IPS DF 19.7 (cell line): ENCODE measurements at regions not wholly inside any gene's neighbourhood (a gene's known extent, or its start where the extent isn't known, plus 50 kb on each side); places are given as distances from the start of the nearest gene placed in this dataset.
"Not testable (repeated sequence)": the region's sequence is repeated elsewhere in the genome, so short reads cannot be mapped to it uniquely, and the experiment has no call there.

Experiments
- DNase-seq: peaks from one replicate; pipeline ENCODE4 v3.0.0-alpha.2; 2013; ENCODE audit warnings: low read depth, low spot score

GRCh38 chr7:68868978-68869377 lies 729.3 kb upstream of the AUTS2 start:
- DNase-seq = no peak

- DNase-seq = no peak
Measured at GRCh38 chr7:68873616-68874015, 724.7 kb upstream of the AUTS2 start.

- DNase-seq = no peak
Measured at GRCh38 chr7:68875857-68876256, 722.4 kb upstream of the AUTS2 start.

- DNase-seq = not testable (repeated sequence)
Measured at GRCh38 chr7:68887116-68887515, 711.2 kb upstream of the AUTS2 start.

GRCh38 chr7:68888971-68889385 lies 709.3 kb upstream of the AUTS2 start:
- no peak for DNase-seq

GRCh38 chr7:68892236-68892635 lies 706.0 kb upstream of the AUTS2 start:
- no peak for DNase-seq

GRCh38 chr7:68893411-68893810 lies 704.9 kb upstream of the AUTS2 start:
- DNase-seq = no peak

- DNase-seq = not testable (repeated sequence)
Measured at GRCh38 chr7:68899156-68899555, 699.1 kb upstream of the AUTS2 start.

- DNase-seq = no peak
Measured at GRCh38 chr7:68900096-68900495, 698.2 kb upstream of the AUTS2 start.

- no peak for DNase-seq
Measured at GRCh38 chr7:68904630-68905029, 693.6 kb upstream of the AUTS2 start.

- DNase-seq = no peak
Measured at GRCh38 chr7:68911754-68912153, 686.5 kb upstream of the AUTS2 start.

GRCh38 chr7:68914006-68914405 lies 684.3 kb upstream of the AUTS2 start:
- DNase-seq = no peak

GRCh38 chr7:68917041-68917651 lies 681.1 kb upstream of the AUTS2 start:
- DNase-seq = no peak

GRCh38 chr7:68918621-68919020 lies 679.7 kb upstream of the AUTS2 start:
- DNase-seq = no peak

GRCh38 chr7:68922850-68923249 lies 675.4 kb upstream of the AUTS2 start:
- DNase-seq = no peak

- DNase-seq = no peak
Measured at GRCh38 chr7:68925241-68925640, 673.0 kb upstream of the AUTS2 start.

GRCh38 chr7:68929781-68930261 lies 668.5 kb upstream of the AUTS2 start:
- no peak for DNase-seq

- no peak for DNase-seq
Measured at GRCh38 chr7:68936471-68937035, 661.7 kb upstream of the AUTS2 start.

GRCh38 chr7:68938151-68938550 lies 660.1 kb upstream of the AUTS2 start:
- DNase-seq = no peak

GRCh38 chr7:68943786-68944185 lies 654.5 kb upstream of the AUTS2 start:
- no peak for DNase-seq

- no peak for DNase-seq
Measured at GRCh38 chr7:68955656-68956055, 642.6 kb upstream of the AUTS2 start.

- no peak for DNase-seq
Measured at GRCh38 chr7:68958571-68958970, 639.7 kb upstream of the AUTS2 start.

GRCh38 chr7:68963552-68963951 lies 634.7 kb upstream of the AUTS2 start:
- no peak for DNase-seq

GRCh38 chr7:68964060-68964459 lies 634.2 kb upstream of the AUTS2 start:
- DNase-seq = no peak
